ENCODE measurements at regions not wholly inside any gene's neighbourhood (a gene's known extent, or its start where the extent isn't known, plus 50 kb on each side); places are given as distances from the start of the nearest gene placed in this dataset.

- TF ChIP-seq NFAT5 (CRISPR knock-in tag; IDR thresholded peaks at IDR 0.05) (no peak), ISL2 (CRISPR knock-in tag; IDR thresholded peaks at IDR 0.05) (no peak), ZNF891 (CRISPR knock-in tag; IDR thresholded peaks at IDR 0.05) (no peak), CCAR2 (optimal IDR thresholded peaks at IDR 0.05; ENCODE audit: low read depth, low read length) (no peak), ZFP36 (IDR thresholded peaks at IDR 0.05; ENCODE audit: borderline replicate concordance, low read depth, low read length, partially characterized antibody) (no peak), ZNF768 (CRISPR knock-in tag; IDR thresholded peaks at IDR 0.05) (no peak), ATF7-NPFF (CRISPR knock-in tag; IDR thresholded peaks at IDR 0.05; ENCODE audit: low read depth) (no peak), DR1 (CRISPR knock-in tag; IDR thresholded peaks at IDR 0.05) (no peak), TBP (CRISPR knock-in tag; IDR thresholded peaks at IDR 0.05) (no peak), ZNF883 (CRISPR knock-in tag; IDR thresholded peaks at IDR 0.05; ENCODE audit: not compliant biosample characterization) (no peak)
These were observed 242.0 kb downstream of the BRD1 start (continued) for GRCh38 chr22:49585461-49586243.

Measured in HepG2 (cell line).